SU-DHL-6 (cell line): ENCODE measurements at regions not wholly inside any gene's neighbourhood (a gene's known extent, or its start where the extent isn't known, plus 50 kb on each side); places are given as distances from the start of the nearest gene placed in this dataset.

Experiments used
- H2AFZ ChIP-seq: fragments of 200-600 bp; sonication (generic); 2 replicates; pipeline ENCODE4 v1.6.1; 2014; ENCODE audit warnings: low read depth, mild to moderate bottlenecking, moderate library complexity, mixed read lengths, antibody characterized with exemption, low read length; ENCODE audit not compliant: severe bottlenecking
- H3F3A ChIP-seq: fragments of 200-600 bp; shearing (Covaris generic); 2 replicates; pipeline ENCODE4 v1.6.0; 2016; ENCODE audit warnings: antibody characterized with exemption, mild to moderate bottlenecking; ENCODE audit not compliant: insufficient read depth
- H3K27ac ChIP-seq: fragments of 200-600 bp; sonication (generic); 2 replicates; pipeline ENCODE4 v1.5.1; 2016; ENCODE audit warnings: low read depth, mild to moderate bottlenecking, low read length, moderate library complexity, mixed read lengths
- H3K27me3 ChIP-seq: fragments of 200-600 bp; sonication (generic), shearing (Covaris generic); 2 replicates; pipeline ENCODE4 v1.6.0; 2014; ENCODE audit warnings: mild to moderate bottlenecking, low read length
- H3K36me3 ChIP-seq: fragments of 200-600 bp; sonication (generic); 2 replicates; pipeline ENCODE4 v1.6.1; 2014; ENCODE audit warnings: mild to moderate bottlenecking, low read length, mixed read lengths
- H3K4me2 ChIP-seq: fragments of 300-600, 200-600 bp; shearing (Covaris generic), sonication (generic); 2 replicates; pipeline ENCODE4 v1.6.0; 2014; ENCODE audit warnings: low read length, low read depth, mild to moderate bottlenecking; ENCODE audit not compliant: poor library complexity, severe bottlenecking
- H3K4me3 ChIP-seq: fragments of 200-600 bp; sonication (generic); 2 replicates; pipeline ENCODE4 v1.5.1; 2014; ENCODE audit warnings: antibody characterized with exemption, low read length, mild to moderate bottlenecking, mixed read lengths; ENCODE audit not compliant: insufficient read depth, poor library complexity, severe bottlenecking
- H3K79me2 ChIP-seq: fragments of 200-600 bp; sonication (generic); 2 replicates; pipeline ENCODE4 v1.6.1; 2014; ENCODE audit warnings: mild to moderate bottlenecking, low read length, moderate library complexity; ENCODE audit not compliant: insufficient read depth
- H3K9ac ChIP-seq: fragments of 200-600 bp; sonication (generic); 2 replicates; pipeline ENCODE4 v1.7.0; 2014; ENCODE audit warnings: mild to moderate bottlenecking, low read length
- H3K9me2 ChIP-seq: fragments of 200-600 bp; sonication (generic); replicated peaks from 2 replicates; pipeline ENCODE4 v1.6.1; 2014; ENCODE audit warnings: low read length; ENCODE audit not compliant: insufficient read depth
- H3K9me3 ChIP-seq: fragments of 200-600 bp; sonication (generic); 2 replicates; pipeline ENCODE4 v1.6.1; 2014; ENCODE audit warnings: low read length, mixed read lengths; ENCODE audit not compliant: insufficient read depth
- H4K20me1 ChIP-seq: fragments of 200-600 bp; sonication (generic); 2 replicates; pipeline ENCODE4 v1.6.1; 2014; ENCODE audit warnings: low read depth, mild to moderate bottlenecking, antibody characterized with exemption, low read length, moderate library complexity, mixed read lengths
- CTCF ChIP-seq: fragments of 200-600 bp; sonication (generic); IDR thresholded peaks from one replicate; pipeline ENCODE4 v1.5.1; 2017; ENCODE audit warnings: antibody characterized with exemption, mild to moderate bottlenecking, low read length, moderate library complexity; ENCODE audit not compliant: insufficient read depth, poor library complexity, severe bottlenecking
- EZH2phosphoT487 ChIP-seq: fragments of 200-600 bp; sonication (generic), shearing (Covaris generic); conservative IDR thresholded peaks from 2 replicates; pipeline ENCODE4 v1.6.1; 2018; ENCODE audit warnings: mild to moderate bottlenecking, antibody characterized with exemption, low read length, moderate library complexity, mixed read lengths

DNA sequence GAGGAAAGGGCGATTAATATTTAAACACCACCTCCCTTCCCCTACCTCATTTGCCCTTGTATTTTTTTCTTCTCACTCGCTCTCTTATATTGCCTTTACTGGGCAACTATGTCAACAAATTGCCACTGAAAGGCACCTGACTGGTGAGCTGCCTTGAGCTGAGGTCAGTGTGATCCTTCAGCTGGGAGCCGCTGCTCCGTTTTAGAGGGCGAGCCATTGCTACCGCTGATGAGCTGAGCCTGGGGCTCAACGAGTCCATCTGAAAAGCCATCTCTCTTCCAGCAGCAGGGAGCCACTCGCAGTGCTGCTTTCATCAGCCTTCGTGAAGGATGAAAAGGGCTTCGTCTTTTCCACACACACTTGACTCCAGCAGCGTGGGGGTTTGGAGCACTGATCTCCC is 108.0 kb upstream of the KIF26B start:
- H3F3A ChIP-seq = no peaks in the 10 kb centered on the region
- no peaks in the 10 kb centered on the region for H3K79me2 ChIP-seq
- TF ChIP-seq EZH2phosphoT487 = no peak
- no peak for TF ChIP-seq CTCF
- no peaks in the 10 kb centered on the region for H3K9me2 ChIP-seq
- H3K36me3 ChIP-seq = no peaks in the 10 kb centered on the region
- H3K27me3 ChIP-seq = no peaks in the 10 kb centered on the region
- H3K4me3 ChIP-seq = no peak overlapping the region
- no peaks in the 10 kb centered on the region for H4K20me1 ChIP-seq
- H3K9ac ChIP-seq = no peak overlapping the region
- no peak overlapping the region for H2AFZ ChIP-seq
- H3K9me3 ChIP-seq = no peaks in the 10 kb centered on the region
- no peak overlapping the region for H3K27ac ChIP-seq
- H3K4me2 ChIP-seq = no peak overlapping the region

DNA sequence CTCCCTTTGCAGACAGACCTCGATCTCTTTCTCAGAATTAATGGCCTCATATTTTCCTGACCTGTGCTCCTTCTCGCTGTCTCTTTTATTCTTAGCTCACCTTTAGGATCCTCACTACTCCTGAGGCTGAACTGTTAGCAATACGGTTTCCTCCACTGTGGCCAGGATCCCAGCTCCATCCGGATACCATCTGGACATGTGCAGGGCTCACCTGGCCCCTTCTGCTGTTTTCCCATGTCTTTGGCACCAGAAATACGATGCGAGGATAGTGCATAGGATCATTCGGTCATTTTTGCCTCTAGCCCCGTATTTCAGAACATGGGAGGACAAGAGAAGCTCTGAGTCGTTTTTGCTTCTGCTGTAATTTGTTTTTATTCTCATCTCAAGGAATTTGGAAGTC is 108.5 kb upstream of the KIF26B start:
- H3K4me3 ChIP-seq = no peak overlapping the region
- H4K20me1 ChIP-seq = no peaks in the 10 kb centered on the region
- no peaks in the 10 kb centered on the region for H3F3A ChIP-seq
- H3K9me3 ChIP-seq = no peaks in the 10 kb centered on the region
- H3K79me2 ChIP-seq = no peaks in the 10 kb centered on the region
- no peaks in the 10 kb centered on the region for H3K36me3 ChIP-seq
- TF ChIP-seq CTCF (no peak), EZH2phosphoT487 (no peak)
- no peak overlapping the region for H3K27ac ChIP-seq
- no peaks in the 10 kb centered on the region for H3K27me3 ChIP-seq
- no peak overlapping the region for H3K9ac ChIP-seq
- no peaks in the 10 kb centered on the region for H3K9me2 ChIP-seq
- no peak overlapping the region for H3K4me2 ChIP-seq
- H2AFZ ChIP-seq = no peak overlapping the region

DNA sequence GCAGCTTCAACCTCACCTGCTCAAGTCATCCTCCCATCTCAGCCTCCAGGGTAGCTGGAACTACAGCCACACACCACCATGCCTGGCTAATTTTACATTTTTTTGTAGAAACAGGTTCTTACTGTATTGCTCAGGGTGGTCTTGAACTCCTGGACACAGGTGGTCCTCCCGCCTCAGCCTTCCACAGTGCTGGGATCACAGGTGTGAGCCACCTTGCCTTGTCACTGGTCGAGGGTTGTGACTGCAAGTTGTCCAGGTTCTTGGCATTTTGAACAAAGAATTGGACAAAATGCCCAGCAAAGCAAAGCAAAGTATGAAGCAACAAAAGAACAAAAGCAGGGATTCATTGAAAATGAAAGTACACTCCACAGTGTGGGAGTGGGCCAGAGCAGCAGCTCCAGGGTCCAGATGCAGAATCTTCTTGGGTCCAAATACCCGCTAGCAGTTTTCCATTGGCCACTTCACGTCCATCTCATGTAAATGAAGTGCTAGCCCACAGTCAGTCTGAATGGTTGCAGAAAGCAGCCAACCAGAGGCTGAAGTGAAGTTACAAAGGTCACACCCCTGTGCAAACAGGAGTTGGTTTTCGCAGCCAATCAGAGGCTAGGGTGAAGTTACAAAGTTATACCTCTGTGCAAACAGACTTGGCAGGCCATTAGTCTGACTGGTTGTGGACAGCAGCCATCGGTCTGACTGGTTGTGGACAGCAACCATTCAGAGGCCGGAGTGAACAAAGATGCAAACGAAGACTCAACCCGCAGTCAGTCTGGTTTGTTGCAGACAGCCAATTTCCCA is 109.5 kb upstream of the KIF26B start:
- H3K4me2 ChIP-seq = no peak overlapping the region
- no peak overlapping the region for H3K9ac ChIP-seq

More for the DNA sequence above, 109.5 kb upstream of the KIF26B start:
- no peak overlapping the region for H2AFZ ChIP-seq
- H3F3A ChIP-seq = no peaks in the 10 kb centered on the region
- no peaks in the 10 kb centered on the region for H3K79me2 ChIP-seq
- H3K27ac ChIP-seq = no peak overlapping the region
- H3K9me2 ChIP-seq = no peaks in the 10 kb centered on the region
- H3K36me3 ChIP-seq = no peaks in the 10 kb centered on the region
- H4K20me1 ChIP-seq = no peaks in the 10 kb centered on the region
- no peak overlapping the region for H3K4me3 ChIP-seq
- H3K9me3 ChIP-seq = no peaks in the 10 kb centered on the region
- no peaks in the 10 kb centered on the region for H3K27me3 ChIP-seq
- no peak for TF ChIP-seq CTCF
- TF ChIP-seq EZH2phosphoT487 = no peak
